ENCODE measurements at regions not wholly inside any gene's neighbourhood (a gene's known extent, or its start where the extent isn't known, plus 50 kb on each side); places are given as distances from the start of the nearest gene placed in this dataset.

GRCh38 chr5:9919306-9920030 lies 289.3 kb upstream of the TAS2R1 start:
- DNase-seq = no peak

GRCh38 chr5:9905661-9906060 lies 275.5 kb upstream of the TAS2R1 start:
- DNase-seq = no peak

- peak; percentile 31 for DNase-seq
These were observed 273.6 kb upstream of the TAS2R1 start for GRCh38 chr5:9903801-9904200.

GRCh38 chr5:9898319-9898718 lies 268.2 kb upstream of the TAS2R1 start:
- no peak for DNase-seq

- DNase-seq = no peak
These were observed 265.1 kb upstream of the TAS2R1 start for GRCh38 chr5:9895302-9895645.

- DNase-seq = no peak
These were observed 264.6 kb upstream of the TAS2R1 start for GRCh38 chr5:9894571-9895301.

GRCh38 chr5:9892696-9893095 lies 262.5 kb upstream of the TAS2R1 start:
- DNase-seq = no peak

- no peak for DNase-seq
These were observed 259.4 kb upstream of the TAS2R1 start for GRCh38 chr5:9889511-9889910.

GRCh38 chr5:9888501-9888901 lies 258.4 kb upstream of the TAS2R1 start:
- no peak for DNase-seq

GRCh38 chr5:9885164-9885563 lies 255.0 kb upstream of the TAS2R1 start:
- DNase-seq = no peak

GRCh38 chr5:9878206-9878605 lies 248.1 kb upstream of the TAS2R1 start:
- no peak for DNase-seq

- no peak for DNase-seq
These were observed 247.3 kb upstream of the TAS2R1 start for GRCh38 chr5:9877488-9877887.

- no peak for DNase-seq
These were observed 246.3 kb upstream of the TAS2R1 start for GRCh38 chr5:9876451-9876850.

GRCh38 chr5:9869616-9870288 lies 239.6 kb upstream of the TAS2R1 start:
- no peak for DNase-seq

- no peak for DNase-seq
These were observed 235.4 kb upstream of the TAS2R1 start for GRCh38 chr5:9865574-9865973.

GRCh38 chr5:9864791-9865190 lies 234.6 kb upstream of the TAS2R1 start:
- DNase-seq = no peak

GRCh38 chr5:9863486-9863885 lies 233.3 kb upstream of the TAS2R1 start:
- no peak for DNase-seq

GRCh38 chr5:9861666-9862256 lies 231.6 kb upstream of the TAS2R1 start:
- DNase-seq = no peak

GRCh38 chr5:9859808-9860207 lies 229.7 kb upstream of the TAS2R1 start:
- DNase-seq = no peak

GRCh38 chr5:9858043-9858442 lies 227.9 kb upstream of the TAS2R1 start:
- no peak for DNase-seq

- DNase-seq = no peak
These were observed 223.2 kb upstream of the TAS2R1 start for GRCh38 chr5:9853309-9853708.

GRCh38 chr5:9852671-9853070 lies 222.5 kb upstream of the TAS2R1 start:
- DNase-seq = no peak

- DNase-seq = no peak
These were observed 221.3 kb upstream of the TAS2R1 start for GRCh38 chr5:9851458-9851857.

- DNase-seq = no peak
These were observed 220.3 kb upstream of the TAS2R1 start for GRCh38 chr5:9850456-9850855.
